ENCODE measurements at regions not wholly inside any gene's neighbourhood (a gene's known extent, or its start where the extent isn't known, plus 50 kb on each side); places are given as distances from the start of the nearest gene placed in this dataset.
"Not testable (repeated sequence)": the region's sequence is repeated elsewhere in the genome, so short reads cannot be mapped to it uniquely, and the experiment has no call there.

- not testable (repeated sequence) for TF ChIP-seq CTCF, POLR2A (IDR thresholded peaks at IDR 0.05)
Measured at GRCh38 chr6:141366796-141367195, 765.9 kb upstream of the GJE1 start.
